ENCODE measurements at regions not wholly inside any gene's neighbourhood (a gene's known extent, or its start where the extent isn't known, plus 50 kb on each side); places are given as distances from the start of the nearest gene placed in this dataset.

DNA sequence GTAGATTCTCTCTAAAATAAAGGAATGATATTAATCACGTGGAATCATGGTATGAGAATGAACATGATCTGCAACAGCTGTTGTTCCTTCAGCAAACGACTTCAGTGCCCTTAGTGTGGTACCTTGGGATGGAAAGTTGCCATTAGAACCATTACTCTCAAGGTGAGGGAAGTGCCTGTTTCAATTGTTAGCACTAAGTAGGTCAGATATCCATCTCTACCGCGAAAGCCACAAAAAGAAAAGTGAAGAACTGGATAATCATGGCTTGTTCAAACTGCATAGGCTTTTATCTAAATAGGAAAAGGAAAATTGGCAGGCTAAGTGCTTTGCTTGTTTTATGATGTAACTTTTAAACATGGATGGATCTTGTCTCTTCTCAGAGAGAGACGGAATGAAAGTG lies 380.7 kb downstream of the MRPS30 start:
- H3K4me3 ChIP-seq (ENCODE audit: low read depth, low read length): no peak overlapping the region
- DNase-seq (ENCODE audit: low read depth): no peak
- TF ChIP-seq, protein P1, sequence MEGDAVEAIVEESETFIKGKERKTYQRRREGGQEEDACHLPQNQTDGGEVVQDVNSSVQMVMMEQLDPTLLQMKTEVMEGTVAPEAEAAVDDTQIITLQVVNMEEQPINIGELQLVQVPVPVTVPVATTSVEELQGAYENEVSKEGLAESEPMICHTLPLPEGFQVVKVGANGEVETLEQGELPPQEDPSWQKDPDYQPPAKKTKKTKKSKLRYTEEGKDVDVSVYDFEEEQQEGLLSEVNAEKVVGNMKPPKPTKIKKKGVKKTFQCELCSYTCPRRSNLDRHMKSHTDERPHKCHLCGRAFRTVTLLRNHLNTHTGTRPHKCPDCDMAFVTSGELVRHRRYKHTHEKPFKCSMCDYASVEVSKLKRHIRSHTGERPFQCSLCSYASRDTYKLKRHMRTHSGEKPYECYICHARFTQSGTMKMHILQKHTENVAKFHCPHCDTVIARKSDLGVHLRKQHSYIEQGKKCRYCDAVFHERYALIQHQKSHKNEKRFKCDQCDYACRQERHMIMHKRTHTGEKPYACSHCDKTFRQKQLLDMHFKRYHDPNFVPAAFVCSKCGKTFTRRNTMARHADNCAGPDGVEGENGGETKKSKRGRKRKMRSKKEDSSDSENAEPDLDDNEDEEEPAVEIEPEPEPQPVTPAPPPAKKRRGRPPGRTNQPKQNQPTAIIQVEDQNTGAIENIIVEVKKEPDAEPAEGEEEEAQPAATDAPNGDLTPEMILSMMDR (conservative IDR thresholded peaks at IDR 0.05; ENCODE audit: low read depth, low read length): no peak

DNA sequence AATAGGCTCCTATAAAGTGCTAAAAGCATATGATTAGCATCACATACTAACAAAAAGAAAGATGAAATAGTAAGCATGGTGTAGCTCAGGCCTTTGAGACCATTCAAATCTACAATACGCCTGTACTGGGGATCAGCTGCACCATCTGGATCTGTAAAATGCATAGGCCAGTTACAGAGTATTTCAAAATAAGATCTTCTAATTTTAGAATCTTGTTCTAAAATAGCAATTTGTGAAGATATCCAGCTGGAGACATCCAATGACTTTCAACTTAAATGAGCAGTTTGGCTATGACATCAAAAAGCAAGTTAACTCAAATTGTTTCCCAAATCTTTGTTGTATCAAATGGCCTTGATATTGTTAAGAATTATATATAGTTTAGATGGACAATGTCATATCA lies 386.3 kb downstream of the MRPS30 start:
- H3K4me3 ChIP-seq (ENCODE audit: low read depth, low read length): no peak overlapping the region
- TF ChIP-seq, protein P1 (conservative IDR thresholded peaks at IDR 0.05; ENCODE audit: low read depth, low read length): no peak
- no peak for DNase-seq (ENCODE audit: low read depth)

Data from epithelial cell of proximal tubule (primary cell).